Superior temporal gyrus (tissue), 1 donor: ENCODE measurements at regions not wholly inside any gene's neighbourhood (a gene's known extent, or its start where the extent isn't known, plus 50 kb on each side); places are given as distances from the start of the nearest gene placed in this dataset.

ENCODE experiments used
- DNase-seq: peaks from one replicate; pipeline ENCODE4 v3.0.0-alpha.2; 2016; ENCODE audit errors: extremely low spot score

- DNase-seq = no peak
Observed at GRCh38 chr5:93277051-93277450, 304.0 kb downstream of the NR2F1-AS1 start.

- no peak for DNase-seq
Observed at GRCh38 chr5:93275376-93275775, 305.6 kb downstream of the NR2F1-AS1 start.

GRCh38 chr5:93274291-93274690 lies 306.7 kb downstream of the NR2F1-AS1 start:
- no peak for DNase-seq

GRCh38 chr5:93273176-93273575 lies 307.8 kb downstream of the NR2F1-AS1 start:
- DNase-seq = no peak

- no peak for DNase-seq
Observed at GRCh38 chr5:93272108-93272507, 308.9 kb downstream of the NR2F1-AS1 start.

GRCh38 chr5:93267736-93268135 lies 313.3 kb downstream of the NR2F1-AS1 start:
- DNase-seq = no peak

GRCh38 chr5:93267276-93267675 lies 313.7 kb downstream of the NR2F1-AS1 start:
- no peak for DNase-seq

GRCh38 chr5:93257616-93258015 lies 323.4 kb downstream of the NR2F1-AS1 start:
- DNase-seq = no peak

- DNase-seq = no peak
Observed at GRCh38 chr5:93255796-93256195, 325.2 kb downstream of the NR2F1-AS1 start.

- DNase-seq = no peak
Observed at GRCh38 chr5:93252165-93252564, 328.9 kb downstream of the NR2F1-AS1 start.

GRCh38 chr5:93251347-93251746 lies 329.7 kb downstream of the NR2F1-AS1 start:
- DNase-seq = no peak

GRCh38 chr5:93250424-93250823 lies 330.6 kb downstream of the NR2F1-AS1 start:
- DNase-seq = no peak

GRCh38 chr5:93249651-93250289 lies 331.2 kb downstream of the NR2F1-AS1 start:
- DNase-seq = peak; percentile 42

GRCh38 chr5:93247105-93247504 lies 333.9 kb downstream of the NR2F1-AS1 start:
- DNase-seq = no peak

- peak; percentile 58 for DNase-seq
Observed at GRCh38 chr5:93246090-93246855, 334.7 kb downstream of the NR2F1-AS1 start.

GRCh38 chr5:93245226-93245625 lies 335.8 kb downstream of the NR2F1-AS1 start:
- no peak for DNase-seq

GRCh38 chr5:93243481-93243880 lies 337.5 kb downstream of the NR2F1-AS1 start:
- no peak for DNase-seq

GRCh38 chr5:93240228-93240834 lies 340.7 kb downstream of the NR2F1-AS1 start:
- no peak for DNase-seq

GRCh38 chr5:93236807-93237421 lies 344.1 kb downstream of the NR2F1-AS1 start:
- no peak for DNase-seq

- no peak for DNase-seq
Observed at GRCh38 chr5:93235761-93236160, 345.3 kb downstream of the NR2F1-AS1 start.

GRCh38 chr5:93226202-93226735 lies 354.8 kb downstream of the NR2F1-AS1 start:
- DNase-seq = no peak

GRCh38 chr5:93225748-93226147 lies 355.3 kb downstream of the NR2F1-AS1 start:
- peak; percentile 45 for DNase-seq
